ENCODE measurements at regions not wholly inside any gene's neighbourhood (a gene's known extent, or its start where the extent isn't known, plus 50 kb on each side); places are given as distances from the start of the nearest gene placed in this dataset.

GRCh38 chr12:13695781-13696180 is 285.6 kb downstream of the GRIN2B start:
- intact Hi-C loops (cut with micrococcal nuclease), result no loop called here
- Mint-ChIP-seq H3K27ac (no peak overlapping the region), H3K27me3 (no peaks in the 10 kb centered on the region), H3K4me1 (ENCODE audit: low read depth) (no peaks in the 10 kb centered on the region), H3K36me3 (no peaks in the 10 kb centered on the region), H3K4me3 (no peak overlapping the region), H3K9me3 (no peaks in the 10 kb centered on the region)
- no peak for DNase-seq
- ChIA-PET CTCF (interaction anchor here (0.7 to 1.2 kb wide), 2 partner anchors 12 to 35 kb away, joined by 3 read pairs; no protein-coding TSS in a partner anchor), POLR2A (no interaction called here)

GRCh38 chr12:13692332-13692731 is 289.1 kb downstream of the GRIN2B start:
- Mint-ChIP-seq H3K27ac (no peak overlapping the region), H3K9me3 (no peaks in the 10 kb centered on the region), H3K36me3 (no peaks in the 10 kb centered on the region), H3K4me3 (no peak overlapping the region), H3K27me3 (no peaks in the 10 kb centered on the region), H3K4me1 (ENCODE audit: low read depth) (no peaks in the 10 kb centered on the region)
- intact Hi-C loops (cut with micrococcal nuclease), result no loop called here
- DNase-seq, result no peak
- ChIA-PET POLR2A (no interaction called here), CTCF (no interaction called here)

- Mint-ChIP-seq H3K36me3 (no peaks in the 10 kb centered on the region), H3K27me3 (no peaks in the 10 kb centered on the region), H3K9me3 (no peaks in the 10 kb centered on the region), H3K27ac (no peak overlapping the region), H3K4me1 (ENCODE audit: low read depth) (no peaks in the 10 kb centered on the region), H3K4me3 (no peak overlapping the region)
- DNase-seq, result no peak
- POLR2A ChIA-PET, result no interaction called here
- intact Hi-C loops (cut with micrococcal nuclease), result no loop called here
- CTCF ChIA-PET, result no interaction called here
Observed at GRCh38 chr12:13691598-13691997, 289.8 kb downstream of the GRIN2B start.

- intact Hi-C loops (cut with micrococcal nuclease), result no loop called here
- H3K27me3 Mint-ChIP-seq, result no peaks in the 10 kb centered on the region
- H3K4me3 Mint-ChIP-seq, result no peak overlapping the region
- no peaks in the 10 kb centered on the region for H3K36me3 Mint-ChIP-seq
- H3K27ac Mint-ChIP-seq, result no peak overlapping the region
- ChIA-PET CTCF (no interaction called here), POLR2A (no interaction called here)
- DNase-seq, result no peak
- no peaks in the 10 kb centered on the region for H3K9me3 Mint-ChIP-seq
- no peaks in the 10 kb centered on the region for H3K4me1 Mint-ChIP-seq (ENCODE audit: low read depth)
Observed at GRCh38 chr12:13687633-13688032, 293.8 kb downstream of the GRIN2B start.

GRCh38 chr12:13686260-13686659 is 295.1 kb downstream of the GRIN2B start:
- POLR2A ChIA-PET, result no interaction called here
- Mint-ChIP-seq H3K27ac (no peak overlapping the region), H3K9me3 (no peaks in the 10 kb centered on the region), H3K4me3 (no peak overlapping the region), H3K36me3 (no peaks in the 10 kb centered on the region), H3K27me3 (no peaks in the 10 kb centered on the region), H3K4me1 (ENCODE audit: low read depth) (no peaks in the 10 kb centered on the region)
- no peak for DNase-seq
- CTCF ChIA-PET, result no interaction called here
- intact Hi-C loops (cut with micrococcal nuclease), result no loop called here

GRCh38 chr12:13680916-13681315 is 300.5 kb downstream of the GRIN2B start:
- DNase-seq, result no peak
- ChIA-PET CTCF (no interaction called here), POLR2A (no interaction called here)
- H3K4me1 Mint-ChIP-seq (ENCODE audit: low read depth), result no peaks in the 10 kb centered on the region
- intact Hi-C loops (cut with micrococcal nuclease), result no loop called here
- no peak overlapping the region for H3K4me3 Mint-ChIP-seq
- H3K9me3 Mint-ChIP-seq, result no peaks in the 10 kb centered on the region
- H3K27ac Mint-ChIP-seq, result no peak overlapping the region
- H3K36me3 Mint-ChIP-seq, result no peaks in the 10 kb centered on the region
- peaks cover 2% of the 10 kb centered on the region for H3K27me3 Mint-ChIP-seq

- H3K9me3 Mint-ChIP-seq, result no peaks in the 10 kb centered on the region
- intact Hi-C loops (cut with micrococcal nuclease), result no loop called here
- POLR2A ChIA-PET, result no interaction called here
Observed at GRCh38 chr12:13676880-13677279, 304.5 kb downstream of the GRIN2B start.

GRCh38 chr12:13670285-13670866 is 311.0 kb downstream of the GRIN2B start:
- no peak overlapping the region for H3K27ac Mint-ChIP-seq
- no peaks in the 10 kb centered on the region for H3K36me3 Mint-ChIP-seq
- POLR2A ChIA-PET, result no interaction called here
- no peak overlapping the region for H3K4me3 Mint-ChIP-seq
- H3K9me3 Mint-ChIP-seq, result no peaks in the 10 kb centered on the region
- no peaks in the 10 kb centered on the region for H3K4me1 Mint-ChIP-seq (ENCODE audit: low read depth)
- CTCF ChIA-PET, result no interaction called here
- H3K27me3 Mint-ChIP-seq, result peaks cover 9% of the 10 kb centered on the region
- no peak for DNase-seq
- intact Hi-C loops (cut with micrococcal nuclease), result no loop called here

More at GRCh38 chr12:13676880-13677279, 304.5 kb downstream of the GRIN2B start:
- peaks cover 2% of the 10 kb centered on the region for H3K27me3 Mint-ChIP-seq
- H3K27ac Mint-ChIP-seq, result no peak overlapping the region
- H3K4me3 Mint-ChIP-seq, result no peak overlapping the region
- H3K36me3 Mint-ChIP-seq, result no peaks in the 10 kb centered on the region
- no peak for DNase-seq
- CTCF ChIA-PET, result no interaction called here
- H3K4me1 Mint-ChIP-seq (ENCODE audit: low read depth), result no peaks in the 10 kb centered on the region

GRCh38 chr12:13668880-13669279 is 312.5 kb downstream of the GRIN2B start:
- Mint-ChIP-seq H3K9me3 (no peaks in the 10 kb centered on the region), H3K27me3 (peaks cover 9% of the 10 kb centered on the region), H3K4me1 (ENCODE audit: low read depth) (no peaks in the 10 kb centered on the region), H3K4me3 (no peak overlapping the region), H3K36me3 (no peaks in the 10 kb centered on the region), H3K27ac (no peak overlapping the region)
- intact Hi-C loops (cut with micrococcal nuclease), result no loop called here
- ChIA-PET CTCF (no interaction called here), POLR2A (no interaction called here)
- DNase-seq, result no peak

GRCh38 chr12:13666806-13667205 is 314.6 kb downstream of the GRIN2B start:
- intact Hi-C loops (cut with micrococcal nuclease), result no loop called here
- H3K4me1 Mint-ChIP-seq (ENCODE audit: low read depth), result no peaks in the 10 kb centered on the region
- POLR2A ChIA-PET, result no interaction called here
- CTCF ChIA-PET, result no interaction called here
- DNase-seq, result no peak
- H3K9me3 Mint-ChIP-seq, result no peaks in the 10 kb centered on the region
- no peak overlapping the region for H3K4me3 Mint-ChIP-seq
- H3K27ac Mint-ChIP-seq, result no peak overlapping the region
- no peaks in the 10 kb centered on the region for H3K36me3 Mint-ChIP-seq
- H3K27me3 Mint-ChIP-seq, result peaks cover 9% of the 10 kb centered on the region

GRCh38 chr12:13661005-13661887 is 320.2 kb downstream of the GRIN2B start:
- Mint-ChIP-seq H3K27ac (no peak overlapping the region), H3K4me3 (no peak overlapping the region), H3K9me3 (no peaks in the 10 kb centered on the region), H3K27me3 (no peaks in the 10 kb centered on the region), H3K4me1 (ENCODE audit: low read depth) (no peaks in the 10 kb centered on the region), H3K36me3 (no peaks in the 10 kb centered on the region)
- ChIA-PET POLR2A (no interaction called here), CTCF (interaction anchor here (0.8 to 2.1 kb wide), 6 partner anchors 34 to 405 kb away, joined by 3 to 11 read pairs (median 3); no protein-coding TSS in a partner anchor)
- DNase-seq, result peak; percentile 30
- intact Hi-C loops (cut with micrococcal nuclease), result loop anchor here (1.0 to 2.0 kb wide), 2 partner anchors 299 to 382 kb away; no protein-coding TSS in a partner anchor

- intact Hi-C loops (cut with micrococcal nuclease), result no loop called here
- H3K27me3 Mint-ChIP-seq, result peaks cover 3% of the 10 kb centered on the region
- DNase-seq, result no peak
- no peaks in the 10 kb centered on the region for H3K36me3 Mint-ChIP-seq
- no peak overlapping the region for H3K27ac Mint-ChIP-seq
- no peaks in the 10 kb centered on the region for H3K9me3 Mint-ChIP-seq
- POLR2A ChIA-PET, result no interaction called here
- no peaks in the 10 kb centered on the region for H3K4me1 Mint-ChIP-seq (ENCODE audit: low read depth)
- CTCF ChIA-PET, result no interaction called here
- H3K4me3 Mint-ChIP-seq, result no peak overlapping the region
Observed at GRCh38 chr12:13654456-13654855, 326.9 kb downstream of the GRIN2B start.

GRCh38 chr12:13652105-13652504 is 329.3 kb downstream of the GRIN2B start:
- Mint-ChIP-seq H3K9me3 (no peaks in the 10 kb centered on the region), H3K36me3 (no peaks in the 10 kb centered on the region), H3K27ac (no peak overlapping the region), H3K27me3 (peaks cover 3% of the 10 kb centered on the region), H3K4me3 (no peak overlapping the region), H3K4me1 (ENCODE audit: low read depth) (no peaks in the 10 kb centered on the region)
- intact Hi-C loops (cut with micrococcal nuclease), result no loop called here
- ChIA-PET POLR2A (no interaction called here), CTCF (no interaction called here)
- DNase-seq, result no peak

Measured in activated CD4-positive, alpha-beta memory T cell treated with anti-CD3 and anti-CD28 coated beads for 36 hours (primary cell).